ENCODE measurements at regions not wholly inside any gene's neighbourhood (a gene's known extent, or its start where the extent isn't known, plus 50 kb on each side); places are given as distances from the start of the nearest gene placed in this dataset.

DNA sequence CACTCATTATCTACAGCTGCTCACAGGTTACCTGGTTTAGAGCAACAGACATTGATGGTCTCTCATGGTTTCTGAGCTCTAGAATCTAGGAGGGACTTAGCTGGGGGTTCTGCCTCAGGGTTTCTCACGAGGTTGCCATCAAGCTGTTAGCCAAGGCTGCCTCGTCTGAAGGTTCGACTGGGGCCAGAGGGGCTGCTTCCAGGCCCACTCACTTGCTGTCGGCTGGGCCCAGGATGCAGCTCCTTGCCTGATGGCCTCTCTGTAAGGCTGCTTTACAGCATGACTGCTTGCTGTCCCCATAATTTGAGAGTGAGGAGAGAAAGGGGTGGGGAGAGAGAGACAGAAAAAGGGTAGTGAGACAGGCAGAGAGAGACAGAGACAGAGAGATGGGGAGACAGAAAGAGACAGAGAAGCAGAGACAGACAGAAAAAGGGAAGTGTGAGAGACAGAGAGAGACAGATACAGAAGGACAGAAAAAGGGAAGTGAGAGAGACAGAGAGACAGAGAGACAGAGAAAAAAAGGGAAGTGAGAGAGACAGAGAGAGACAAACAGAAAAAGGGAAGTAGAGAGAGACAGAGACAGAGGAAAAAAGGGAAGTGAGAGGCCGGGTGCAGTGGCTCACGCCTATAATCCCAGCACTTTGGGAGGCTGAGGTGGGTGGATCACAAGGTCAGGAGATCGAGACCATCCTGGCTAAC lies 106.8 kb upstream of the C1orf174 start:
- H3K36me3 ChIP-seq (ENCODE audit: low read length): no peaks in the 10 kb centered on the region
- H4K20me1 ChIP-seq (ENCODE audit: low read depth, low read length): no peaks in the 10 kb centered on the region
- peak overlapping the region; percentile 22; the same call in 1 of the 2 replicates for H3K9ac ChIP-seq (ENCODE audit: low read length)
- H3K79me2 ChIP-seq (ENCODE audit: insufficient read depth, low read length): no peaks in the 10 kb centered on the region
- H3K9me3 ChIP-seq (ENCODE audit: insufficient read depth, low read length): peaks cover 15% of the 10 kb centered on the region; the same call in 1 of the 2 replicates
- H3K4me3 ChIP-seq (ENCODE audit: insufficient read depth, low read length, poor library complexity, severe bottlenecking): no peak overlapping the region
- peak overlapping the region; percentile 44 for H3K4me2 ChIP-seq (ENCODE audit: low read depth, low read length, poor library complexity, severe bottlenecking)
- no peaks in the 10 kb centered on the region for H3K27me3 ChIP-seq (ENCODE audit: low read length)
- no peak overlapping the region for H2AFZ ChIP-seq (ENCODE audit: low read depth, low read length, severe bottlenecking)
- TF ChIP-seq, protein P1, sequence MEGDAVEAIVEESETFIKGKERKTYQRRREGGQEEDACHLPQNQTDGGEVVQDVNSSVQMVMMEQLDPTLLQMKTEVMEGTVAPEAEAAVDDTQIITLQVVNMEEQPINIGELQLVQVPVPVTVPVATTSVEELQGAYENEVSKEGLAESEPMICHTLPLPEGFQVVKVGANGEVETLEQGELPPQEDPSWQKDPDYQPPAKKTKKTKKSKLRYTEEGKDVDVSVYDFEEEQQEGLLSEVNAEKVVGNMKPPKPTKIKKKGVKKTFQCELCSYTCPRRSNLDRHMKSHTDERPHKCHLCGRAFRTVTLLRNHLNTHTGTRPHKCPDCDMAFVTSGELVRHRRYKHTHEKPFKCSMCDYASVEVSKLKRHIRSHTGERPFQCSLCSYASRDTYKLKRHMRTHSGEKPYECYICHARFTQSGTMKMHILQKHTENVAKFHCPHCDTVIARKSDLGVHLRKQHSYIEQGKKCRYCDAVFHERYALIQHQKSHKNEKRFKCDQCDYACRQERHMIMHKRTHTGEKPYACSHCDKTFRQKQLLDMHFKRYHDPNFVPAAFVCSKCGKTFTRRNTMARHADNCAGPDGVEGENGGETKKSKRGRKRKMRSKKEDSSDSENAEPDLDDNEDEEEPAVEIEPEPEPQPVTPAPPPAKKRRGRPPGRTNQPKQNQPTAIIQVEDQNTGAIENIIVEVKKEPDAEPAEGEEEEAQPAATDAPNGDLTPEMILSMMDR (IDR thresholded peaks at IDR 0.05; ENCODE audit: insufficient read depth, low read length, poor library complexity, severe bottlenecking): no peak
- TF ChIP-seq EZH2phosphoT487 (conservative IDR thresholded peaks at IDR 0.05; ENCODE audit: low read length): no peak
- H3K27ac ChIP-seq (ENCODE audit: low read depth, low read length): peak overlapping the region; percentile 99
- no peaks in the 10 kb centered on the region for H3K9me2 ChIP-seq (replicated peaks; ENCODE audit: insufficient read depth, low read length)
- peaks cover 26% of the 10 kb centered on the region for H3F3A ChIP-seq (ENCODE audit: insufficient read depth)

DNA sequence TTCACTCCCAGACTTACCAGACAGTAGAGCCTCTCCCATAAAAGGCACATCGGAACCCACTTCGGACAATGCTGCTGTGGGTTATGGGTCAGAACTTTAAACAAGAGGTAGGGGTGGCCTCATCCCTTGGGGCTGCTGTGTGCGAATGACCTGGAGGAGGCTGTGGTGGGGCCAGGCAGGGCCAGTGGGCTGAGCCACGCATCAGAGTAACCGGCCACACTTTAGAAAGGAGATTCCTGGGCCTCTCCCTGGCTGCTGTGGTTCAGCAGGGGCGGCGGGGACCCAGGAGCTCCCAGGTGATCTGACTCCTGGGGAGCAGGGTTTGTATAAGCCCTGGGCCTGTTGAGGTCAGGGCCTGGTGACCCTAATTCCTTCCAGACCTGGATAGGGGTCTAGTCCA lies 110.2 kb upstream of the C1orf174 start:
- Histone ChIP-seq H3K27me3 (ENCODE audit: low read length) (no peaks in the 10 kb centered on the region), H3K4me3 (ENCODE audit: insufficient read depth, low read length, poor library complexity, severe bottlenecking) (no peak overlapping the region), H3K4me2 (ENCODE audit: low read depth, low read length, poor library complexity, severe bottlenecking) (no peak overlapping the region), H3K9ac (ENCODE audit: low read length) (no peak overlapping the region), H3F3A (ENCODE audit: insufficient read depth) (peaks cover 26% of the 10 kb centered on the region), H3K27ac (ENCODE audit: low read depth, low read length) (no peak overlapping the region), H4K20me1 (ENCODE audit: low read depth, low read length) (no peaks in the 10 kb centered on the region), H2AFZ (ENCODE audit: low read depth, low read length, severe bottlenecking) (no peak overlapping the region), H3K9me3 (ENCODE audit: insufficient read depth, low read length) (peaks cover 15% of the 10 kb centered on the region; the same call in 1 of the 2 replicates), H3K9me2 (replicated peaks; ENCODE audit: insufficient read depth, low read length) (no peaks in the 10 kb centered on the region), H3K36me3 (ENCODE audit: low read length) (no peaks in the 10 kb centered on the region), H3K79me2 (ENCODE audit: insufficient read depth, low read length) (no peaks in the 10 kb centered on the region)
- no peak for TF ChIP-seq EZH2phosphoT487 (conservative IDR thresholded peaks at IDR 0.05; ENCODE audit: low read length)
- TF ChIP-seq, protein P1 (IDR thresholded peaks at IDR 0.05; ENCODE audit: insufficient read depth, low read length, poor library complexity, severe bottlenecking): no peak

DNA sequence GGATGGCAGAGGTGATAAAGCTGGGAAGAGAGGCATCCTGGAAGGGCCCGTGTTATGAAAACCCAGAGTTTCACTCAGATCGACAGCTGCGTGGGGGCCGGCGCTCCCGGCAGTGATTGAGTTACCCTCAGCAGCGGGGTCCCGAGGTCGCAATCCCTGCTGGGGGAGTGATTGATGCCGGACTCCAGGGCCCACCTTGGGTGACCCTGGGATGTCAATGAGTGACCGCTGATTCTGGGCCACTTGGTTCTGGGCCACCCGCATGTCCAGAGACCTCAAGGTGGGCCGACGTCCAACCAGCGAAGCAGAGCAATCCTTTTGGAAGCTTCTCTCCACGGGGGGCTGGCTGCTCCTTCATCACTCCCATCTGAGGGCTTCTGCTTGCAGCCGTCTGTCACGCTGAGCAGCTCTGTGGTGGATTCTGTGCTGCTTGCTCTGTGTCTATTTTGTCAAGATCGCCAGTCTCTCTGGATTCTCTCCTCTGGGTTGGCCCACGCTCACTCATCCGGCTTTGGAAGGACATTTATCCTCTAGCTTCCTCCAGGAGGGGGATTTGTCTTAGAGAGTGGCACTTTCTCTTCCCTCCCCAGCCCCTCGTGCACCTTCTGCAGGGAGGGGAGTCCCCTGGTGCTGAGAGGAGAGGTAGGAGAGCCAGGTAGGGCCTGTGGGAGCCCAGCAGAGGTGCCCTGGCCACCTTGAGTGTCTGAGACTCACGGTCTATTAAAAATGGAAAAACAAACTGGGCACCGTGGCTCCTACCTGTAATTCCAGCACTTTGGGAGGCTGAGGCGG lies 110.9 kb upstream of the C1orf174 start:
- H4K20me1 ChIP-seq (ENCODE audit: low read depth, low read length): no peaks in the 10 kb centered on the region
- H3K9me2 ChIP-seq (replicated peaks; ENCODE audit: insufficient read depth, low read length): no peaks in the 10 kb centered on the region
- peaks cover 26% of the 10 kb centered on the region for H3F3A ChIP-seq (ENCODE audit: insufficient read depth)
- H3K4me2 ChIP-seq (ENCODE audit: low read depth, low read length, poor library complexity, severe bottlenecking): no peak overlapping the region
- H3K27ac ChIP-seq (ENCODE audit: low read depth, low read length): no peak overlapping the region
- no peaks in the 10 kb centered on the region for H3K79me2 ChIP-seq (ENCODE audit: insufficient read depth, low read length)
- H2AFZ ChIP-seq (ENCODE audit: low read depth, low read length, severe bottlenecking): no peak overlapping the region
- H3K9ac ChIP-seq (ENCODE audit: low read length): no peak overlapping the region
- no peaks in the 10 kb centered on the region for H3K36me3 ChIP-seq (ENCODE audit: low read length)
- TF ChIP-seq EZH2phosphoT487 (conservative IDR thresholded peaks at IDR 0.05; ENCODE audit: low read length): no peak
- TF ChIP-seq, protein P1 (IDR thresholded peaks at IDR 0.05; ENCODE audit: insufficient read depth, low read length, poor library complexity, severe bottlenecking): no peak
- H3K9me3 ChIP-seq (ENCODE audit: insufficient read depth, low read length): peaks cover 15% of the 10 kb centered on the region; the same call in 1 of the 2 replicates
- no peak overlapping the region for H3K4me3 ChIP-seq (ENCODE audit: insufficient read depth, low read length, poor library complexity, severe bottlenecking)
- H3K27me3 ChIP-seq (ENCODE audit: low read length): no peaks in the 10 kb centered on the region
